ENCODE measurements at regions not wholly inside any gene's neighbourhood (a gene's known extent, or its start where the extent isn't known, plus 50 kb on each side); places are given as distances from the start of the nearest gene placed in this dataset.

- Histone ChIP-seq H3K27me3 (peaks cover 0 to 4% (median 0%) of the 10 kb centered on the region in 9 donors), H3K27ac (no peak overlapping the region), H3K9me3 (no peaks in the 10 kb centered on the region), H3K36me3 (no peaks in the 10 kb centered on the region), H3K4me1 (no peaks in the 10 kb centered on the region), H3K4me3 (no peak overlapping the region)
- DNase-seq (no peak), ATAC-seq (no peak)
- intact Hi-C loops (cut with DNase I), result no loop called here
- TF ChIP-seq POLR2A (IDR thresholded peaks at IDR 0.05) (no peak), CTCF (IDR thresholded peaks at IDR 0.05) (no peak)
Observed at GRCh38 chr3:5321666-5322340, 134.3 kb downstream of the EDEM1 start.

GRCh38 chr3:5324780-5325179 lies 137.3 kb downstream of the EDEM1 start:
- peaks cover 0 to 4% (median 0%) of the 10 kb centered on the region in 9 donors for H3K27me3 ChIP-seq
- no peaks in the 10 kb centered on the region for H3K9me3 ChIP-seq
- no peaks in the 10 kb centered on the region for H3K4me1 ChIP-seq
- no peak overlapping the region for H3K4me3 ChIP-seq
- intact Hi-C loops (cut with DNase I), result no loop called here
- no peak for DNase-seq
- no peak overlapping the region for H3K27ac ChIP-seq
- WGBS, 4 donors, result 56 to 60% (median 59%) methylated on average over 4 of the region's 4 CpGs
- H3K36me3 ChIP-seq, result no peaks in the 10 kb centered on the region
- no peak for ATAC-seq
- TF ChIP-seq POLR2A (IDR thresholded peaks at IDR 0.05), result no peak
- no peak for TF ChIP-seq CTCF (IDR thresholded peaks at IDR 0.05)

GRCh38 chr3:5330152-5330810 lies 142.8 kb downstream of the EDEM1 start:
- Histone ChIP-seq H3K36me3 (no peaks in the 10 kb centered on the region), H3K27ac (no peak overlapping the region), H3K27me3 (peaks cover 0 to 2% (median 0%) of the 10 kb centered on the region in 9 donors), H3K9me3 (no peaks in the 10 kb centered on the region), H3K4me1 (no peaks in the 10 kb centered on the region), H3K4me3 (no peak overlapping the region)
- no peak for TF ChIP-seq CTCF (IDR thresholded peaks at IDR 0.05)
- no peak for TF ChIP-seq POLR2A (IDR thresholded peaks at IDR 0.05)
- no peak for ATAC-seq
- DNase-seq, result no peak
- intact Hi-C loops (cut with DNase I), result no loop called here
- 75 to 83% (median 81%) methylated on average over 9 of the region's 9 CpGs for WGBS, 4 donors

- 71 to 76% (median 74%) methylated on average over 3 of the region's 3 CpGs for WGBS, 4 donors
Observed at GRCh38 chr3:5331567-5332269, 144.2 kb downstream of the EDEM1 start.

More at GRCh38 chr3:5331567-5332269, 144.2 kb downstream of the EDEM1 start:
- ATAC-seq (no peak), DNase-seq (no peak)
- no peak for TF ChIP-seq POLR2A (IDR thresholded peaks at IDR 0.05)
- no peak for TF ChIP-seq CTCF (IDR thresholded peaks at IDR 0.05)
- intact Hi-C loops (cut with DNase I), result no loop called here
- Histone ChIP-seq H3K4me1 (no peaks in the 10 kb centered on the region), H3K36me3 (no peaks in the 10 kb centered on the region), H3K9me3 (no peaks in the 10 kb centered on the region), H3K4me3 (no peak overlapping the region), H3K27ac (no peak overlapping the region), H3K27me3 (no peaks in the 10 kb centered on the region)
